Sigmoid colon (tissue), 6 donors: ENCODE measurements at regions not wholly inside any gene's neighbourhood (a gene's known extent, or its start where the extent isn't known, plus 50 kb on each side); places are given as distances from the start of the nearest gene placed in this dataset.

Source experiments
- DNase-seq: peaks from one replicate; pipeline ENCODE4 v3.0.0-alpha.2; 2019
- H3K27ac ChIP-seq, 4 donors: fragments of 200-600 bp; sonication (generic); one replicate each; pipeline ENCODE4 v1.5.1; 2016 to 2019; ENCODE audit warnings: mild to moderate bottlenecking in 1 of 4
- H3K27me3 ChIP-seq, 3 donors: fragments of 200-600 bp; sonication (generic); one replicate each; pipeline ENCODE4 v1.5.1; 2019; ENCODE audit warnings: mild to moderate bottlenecking in 1 of 3
- H3K36me3 ChIP-seq, 4 donors: fragments of 200-600 bp; sonication (generic); one replicate each; pipeline ENCODE4 v1.5.1; 2016 to 2019
- H3K4me1 ChIP-seq, 4 donors: fragments of 200-600 bp; sonication (generic); one replicate each; pipeline ENCODE4 v1.5.1; 2017 to 2019
- H3K4me3 ChIP-seq, 4 donors: fragments of 200-600 bp; sonication (generic); one replicate each; pipeline ENCODE4 v1.5.1; 2017 to 2019; ENCODE audit warnings: mild to moderate bottlenecking in 2 of 4, moderate library complexity in 1 of 4
- H3K9me3 ChIP-seq, 4 donors: fragments of 200-600 bp in 3 of 4; sonication (generic) in 3 of 4; one replicate each; pipeline versions ENCODE4 v1.5.1 to v1.6.1; 2013 to 2019
- CTCF ChIP-seq, 4 experiments: fragments of 450-650 bp in 3 of 4; fragments of 200-600 bp in 1 of 4; IDR thresholded peaks; one replicate each; pipeline ENCODE4 v1.5.1; 2016 to 2019; ENCODE audit warnings: antibody characterized with exemption in 4 of 4, mild to moderate bottlenecking in 3 of 4, moderate library complexity in 2 of 4
- EP300 ChIP-seq, 4 donors: sonication (generic); formaldehyde crosslinking; IDR thresholded peaks; one replicate each; pipeline ENCODE4 v1.6.1; 2017; ENCODE audit warnings: antibody characterized with exemption in 4 of 4
- POLR2A ChIP-seq, 2 donors: fragments of 450-650 bp; IDR thresholded peaks; one replicate each; pipeline ENCODE4 v1.6.1; 2016; ENCODE audit warnings: antibody characterized with exemption in 2 of 2, mild to moderate bottlenecking in 2 of 2, moderate library complexity in 2 of 2
- POLR2AphosphoS5 ChIP-seq, 4 donors: sonication (generic); formaldehyde crosslinking; IDR thresholded peaks; one replicate each; pipeline ENCODE4 v1.6.1; 2017; ENCODE audit warnings: antibody characterized with exemption in 4 of 4
- WGBS, 2 donors: extraction: QIAGEN DNeasy Blood & Tissue Kit; methylation state at CpG; one replicate each; pipeline ENCODE4 v1.1.7; 2013; 5-methylcytosine and 5-hydroxymethylcytosine counted together
- intact Hi-C: fragments of 100-400 bp; cut with DNase I; formaldehyde crosslinking; loops from one replicate; pipeline ENCODE4 v1.15.1; 2023
- donor health status: healthy with polysubstance abuse.
- donor health status: healthy.

GRCh38 chr2:128433911-128434550 lies 115.4 kb upstream of the HS6ST1 start:
- no peak overlapping the region for H3K27ac ChIP-seq
- 70 to 87% methylated on average over 3 of the region's 3 CpGs for WGBS, 2 donors

GRCh38 chr2:128435576-128436478 lies 117.2 kb upstream of the HS6ST1 start:
- no peaks in the 10 kb centered on the region for H3K9me3 ChIP-seq
- intact Hi-C loops = no loop called here
- DNase-seq = peak; percentile 49
- no peaks in the 10 kb centered on the region for H3K27me3 ChIP-seq
- WGBS, 2 donors = 80 to 82% methylated on average over 18 of the region's 18 CpGs
- no peak overlapping the region for H3K4me3 ChIP-seq
- no peak overlapping the region for H3K27ac ChIP-seq
- H3K4me1 ChIP-seq = no peaks in the 10 kb centered on the region
- H3K36me3 ChIP-seq = no peaks in the 10 kb centered on the region
- TF ChIP-seq EP300 (IDR thresholded peaks at IDR 0.05) = no peak
- TF ChIP-seq POLR2AphosphoS5 (IDR thresholded peaks at IDR 0.05) = no peak
- no peak for TF ChIP-seq POLR2A (IDR thresholded peaks at IDR 0.05)
- no peak for TF ChIP-seq CTCF (IDR thresholded peaks at IDR 0.05)

More at GRCh38 chr2:128433911-128434550, 115.4 kb upstream of the HS6ST1 start:
- H3K9me3 ChIP-seq = peaks cover 0 to 5% (median 0%) of the 10 kb centered on the region in 4 donors
- TF ChIP-seq CTCF (IDR thresholded peaks at IDR 0.05) (no peak), EP300 (IDR thresholded peaks at IDR 0.05) (no peak), POLR2AphosphoS5 (IDR thresholded peaks at IDR 0.05) (no peak), POLR2A (IDR thresholded peaks at IDR 0.05) (no peak)
- H3K27me3 ChIP-seq = no peaks in the 10 kb centered on the region
- intact Hi-C loops = no loop called here
- H3K4me1 ChIP-seq = no peaks in the 10 kb centered on the region
- DNase-seq = peak; percentile 13
- no peak overlapping the region for H3K4me3 ChIP-seq
- no peaks in the 10 kb centered on the region for H3K36me3 ChIP-seq

- H3K4me1 ChIP-seq = no peaks in the 10 kb centered on the region
- no peak for DNase-seq
- no peak overlapping the region for H3K4me3 ChIP-seq
- H3K27ac ChIP-seq = no peak overlapping the region
- no peaks in the 10 kb centered on the region for H3K9me3 ChIP-seq
- intact Hi-C loops = no loop called here
- no peak for TF ChIP-seq CTCF (IDR thresholded peaks at IDR 0.05)
- TF ChIP-seq EP300 (IDR thresholded peaks at IDR 0.05) = no peak
- TF ChIP-seq POLR2A (IDR thresholded peaks at IDR 0.05) = no peak
- TF ChIP-seq POLR2AphosphoS5 (IDR thresholded peaks at IDR 0.05) = no peak
- no peaks in the 10 kb centered on the region for H3K27me3 ChIP-seq
- WGBS, 2 donors = 78 to 87% methylated on average over 12 of the region's 12 CpGs
- H3K36me3 ChIP-seq = no peaks in the 10 kb centered on the region
Measured at GRCh38 chr2:128436479-128437203, 118.0 kb upstream of the HS6ST1 start.

- H3K9me3 ChIP-seq = no peaks in the 10 kb centered on the region
- H3K27ac ChIP-seq = no peak overlapping the region
- TF ChIP-seq CTCF (IDR thresholded peaks at IDR 0.05) (no peak), EP300 (IDR thresholded peaks at IDR 0.05) (no peak), POLR2A (IDR thresholded peaks at IDR 0.05) (no peak), POLR2AphosphoS5 (IDR thresholded peaks at IDR 0.05) (no peak)
- H3K4me1 ChIP-seq = peaks cover 0 to 4% (median 1%) of the 10 kb centered on the region in 4 donors
- intact Hi-C loops = no loop called here
- H3K27me3 ChIP-seq = no peaks in the 10 kb centered on the region
- 57 to 63% methylated on average over 9 of the region's 9 CpGs for WGBS, 2 donors
- H3K36me3 ChIP-seq = no peaks in the 10 kb centered on the region
- H3K4me3 ChIP-seq = no peak overlapping the region
- peak; percentile 48 for DNase-seq
Measured at GRCh38 chr2:128437204-128437565, 118.5 kb upstream of the HS6ST1 start.
